Spleen (tissue), 7 donors: ENCODE measurements at regions not wholly inside any gene's neighbourhood (a gene's known extent, or its start where the extent isn't known, plus 50 kb on each side); places are given as distances from the start of the nearest gene placed in this dataset.

ENCODE experiments used
- CTCF ChIP-seq, 11 experiments: fragments of 200-600 bp in 7 of 11; fragments of 450-650 bp in 4 of 11; sonication (generic) in 4 of 11; IDR thresholded peaks in 8 of 11; conservative IDR thresholded peaks in 3 of 11; 1 replicate in 7 of 11; 2 replicates in 4 of 11; pipeline versions ENCODE4 v1.4.0 to v1.8.0; 2016 to 2021; ENCODE audit warnings: antibody characterized with exemption in 11 of 11, inconsistent platforms in 4 of 11, mild to moderate bottlenecking in 1 of 11
- POLR2A ChIP-seq, 3 donors: fragments of 450-650 bp; IDR thresholded peaks; one replicate each; pipeline ENCODE4 v1.5.1; 2017; ENCODE audit warnings: antibody characterized with exemption in 3 of 3, mild to moderate bottlenecking in 1 of 3
- POLR2AphosphoS5 ChIP-seq, 3 donors: sonication (generic); formaldehyde crosslinking; IDR thresholded peaks; one replicate each; pipeline ENCODE4 v1.5.1; 2017; ENCODE audit warnings: antibody characterized with exemption in 3 of 3
- donor health status: DM: no; HTN: no; CAD: no; lungs with moderate emphysema.
- donor health status: DM: no; HTN: no; CAD: no.
- donor health status: DM: no; HTN: no; CAD: no.

GRCh38 chr3:174419216-174419615 is 439.9 kb upstream of the NAALADL2 start:
- TF ChIP-seq POLR2AphosphoS5 (IDR thresholded peaks at IDR 0.05) (no peak), CTCF (IDR thresholded peaks at IDR 0.05 in 8 of 11, conservative IDR thresholded peaks at IDR 0.05 in 3 of 11) (no peak), POLR2A (IDR thresholded peaks at IDR 0.05) (no peak)
